Peyer's patch (tissue), 4 donors: ENCODE measurements at regions not wholly inside any gene's neighbourhood (a gene's known extent, or its start where the extent isn't known, plus 50 kb on each side); places are given as distances from the start of the nearest gene placed in this dataset.

Experiments used
- POLR2A ChIP-seq, 2 donors: fragments of 450-650 bp; IDR thresholded peaks; one replicate each; pipeline ENCODE4 v1.5.1; 2017; ENCODE audit warnings: antibody characterized with exemption in 2 of 2, mild to moderate bottlenecking in 2 of 2, moderate library complexity in 2 of 2
- TF ChIP-seq, protein P1 (sequence below), 6 experiments: fragments of 450-650 bp in 4 of 6; fragments of 200-600 bp in 2 of 6; sonication (generic) in 1 of 6; IDR thresholded peaks; one replicate each; pipeline ENCODE4 v1.5.1; 2017 to 2019; ENCODE audit warnings: antibody characterized with exemption in 6 of 6, mild to moderate bottlenecking in 3 of 6, moderate library complexity in 1 of 6

DNA sequence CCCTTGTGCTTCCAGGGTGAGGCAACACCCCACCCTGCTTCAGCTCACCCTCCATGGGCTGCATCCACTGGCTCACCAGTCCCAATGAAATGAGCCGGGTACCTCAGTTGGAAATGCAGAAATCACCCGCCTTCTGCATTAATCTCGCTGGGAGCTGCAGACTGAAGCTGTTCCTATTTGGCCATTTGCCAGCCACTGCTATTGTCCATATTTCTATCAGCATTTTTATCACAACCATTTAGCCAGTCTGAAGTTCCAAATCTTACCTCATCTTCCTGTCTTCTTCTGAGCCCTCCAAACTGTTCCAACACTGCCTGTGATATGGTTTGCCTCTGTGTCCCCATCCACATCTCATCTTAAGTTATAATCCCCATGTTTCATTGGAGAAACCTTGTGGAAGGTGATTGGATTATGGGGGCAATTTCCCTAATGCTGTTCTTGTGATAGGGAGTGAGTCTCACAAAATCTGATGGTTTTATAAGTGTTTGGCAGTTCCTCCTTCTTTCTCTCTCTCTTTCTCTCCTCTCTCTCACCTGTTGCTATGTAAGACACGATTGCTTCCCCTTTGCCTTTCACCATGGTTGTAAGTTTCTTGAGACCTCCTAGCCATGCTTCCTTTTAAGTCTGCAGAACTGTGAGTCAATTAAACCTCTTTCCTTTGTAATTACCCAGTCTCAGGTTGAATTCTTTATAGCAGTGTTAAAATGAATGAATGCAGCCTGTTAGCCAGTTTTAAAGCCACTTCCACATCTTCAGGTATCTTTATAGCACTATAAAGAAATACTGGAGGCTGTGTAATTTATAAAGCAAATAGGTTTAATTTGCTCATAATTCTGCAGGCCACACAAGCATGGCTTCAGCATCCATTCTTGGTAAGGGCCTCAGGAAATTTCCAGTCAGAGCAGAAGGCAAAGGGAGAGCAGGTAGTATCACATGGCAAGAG is 203.5 kb downstream of the FCRL5 start:
- TF ChIP-seq, protein P1, sequence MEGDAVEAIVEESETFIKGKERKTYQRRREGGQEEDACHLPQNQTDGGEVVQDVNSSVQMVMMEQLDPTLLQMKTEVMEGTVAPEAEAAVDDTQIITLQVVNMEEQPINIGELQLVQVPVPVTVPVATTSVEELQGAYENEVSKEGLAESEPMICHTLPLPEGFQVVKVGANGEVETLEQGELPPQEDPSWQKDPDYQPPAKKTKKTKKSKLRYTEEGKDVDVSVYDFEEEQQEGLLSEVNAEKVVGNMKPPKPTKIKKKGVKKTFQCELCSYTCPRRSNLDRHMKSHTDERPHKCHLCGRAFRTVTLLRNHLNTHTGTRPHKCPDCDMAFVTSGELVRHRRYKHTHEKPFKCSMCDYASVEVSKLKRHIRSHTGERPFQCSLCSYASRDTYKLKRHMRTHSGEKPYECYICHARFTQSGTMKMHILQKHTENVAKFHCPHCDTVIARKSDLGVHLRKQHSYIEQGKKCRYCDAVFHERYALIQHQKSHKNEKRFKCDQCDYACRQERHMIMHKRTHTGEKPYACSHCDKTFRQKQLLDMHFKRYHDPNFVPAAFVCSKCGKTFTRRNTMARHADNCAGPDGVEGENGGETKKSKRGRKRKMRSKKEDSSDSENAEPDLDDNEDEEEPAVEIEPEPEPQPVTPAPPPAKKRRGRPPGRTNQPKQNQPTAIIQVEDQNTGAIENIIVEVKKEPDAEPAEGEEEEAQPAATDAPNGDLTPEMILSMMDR (IDR thresholded peaks at IDR 0.05): no peak
- no peak for TF ChIP-seq POLR2A (IDR thresholded peaks at IDR 0.05)
